Ovary (tissue), 3 donors: ENCODE measurements at regions not wholly inside any gene's neighbourhood (a gene's known extent, or its start where the extent isn't known, plus 50 kb on each side); places are given as distances from the start of the nearest gene placed in this dataset.

Source experiments
- CTCF ChIP-seq, 3 donors: fragments of 450-650 bp in 2 of 3; fragments of 200-600 bp in 1 of 3; IDR thresholded peaks; one replicate each; pipeline versions ENCODE4 v1.5.1 to v1.8.0; 2016 to 2022; ENCODE audit warnings: antibody characterized with exemption in 3 of 3, mild to moderate bottlenecking in 1 of 3
- POLR2A ChIP-seq: fragments of 450-650 bp; IDR thresholded peaks from one replicate; pipeline ENCODE4 v1.6.1; 2017; ENCODE audit warnings: antibody characterized with exemption, mild to moderate bottlenecking, moderate library complexity
- donor health status: DM: no; HTN: no; CAD: no.

GRCh38 chr6:40715570-40716403 is 128.6 kb upstream of the LRFN2 start:
- TF ChIP-seq POLR2A (no peak), CTCF (IDR thresholded peaks at IDR 0.05) (no peak)
